Posterior cingulate gyrus (tissue), 11 donors: ENCODE measurements at regions not wholly inside any gene's neighbourhood (a gene's known extent, or its start where the extent isn't known, plus 50 kb on each side); places are given as distances from the start of the nearest gene placed in this dataset.
A peak's percentile ranks its signal among the peaks of the same experiment; 100 is the strongest.

Experiments
- DNase-seq, 10 donors: peaks; one replicate each; pipeline versions ENCODE4 v3.0.0 to v3.0.0-alpha.2; 2020 to 2021; ENCODE audit warnings: mixed read lengths in 3 of 10
- intact Hi-C: fragments of 100-400 bp; cut with DNase I; formaldehyde crosslinking; loops from one replicate; pipeline ENCODE4 v1.15.1; 2023

DNA sequence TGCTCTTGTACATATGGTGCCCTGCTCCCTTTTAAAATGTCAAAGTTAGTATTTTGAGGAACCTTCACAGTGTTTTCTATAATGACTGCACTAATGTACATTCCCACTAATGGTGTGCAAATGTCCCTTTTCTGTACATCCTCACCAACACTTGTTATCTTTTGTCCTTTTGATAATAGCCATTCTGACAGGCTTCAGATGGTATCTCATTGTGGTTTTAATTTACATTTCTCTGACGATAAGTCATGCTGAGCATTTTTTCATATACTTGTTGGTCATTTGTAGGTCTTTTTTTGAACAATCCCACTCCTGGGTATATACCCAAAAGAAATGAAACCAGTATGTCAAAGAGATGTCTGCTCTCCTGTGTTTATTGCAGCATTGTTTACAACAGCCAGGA, 268.3 kb downstream of the FBXO15 start:
- intact Hi-C loops = no loop called here

GRCh38 chr18:73869182-73869581, 278.5 kb downstream of the FBXO15 start:
- intact Hi-C loops = no loop called here

More for the DNA sequence above, 268.3 kb downstream of the FBXO15 start:
- no peak for DNase-seq

DNA sequence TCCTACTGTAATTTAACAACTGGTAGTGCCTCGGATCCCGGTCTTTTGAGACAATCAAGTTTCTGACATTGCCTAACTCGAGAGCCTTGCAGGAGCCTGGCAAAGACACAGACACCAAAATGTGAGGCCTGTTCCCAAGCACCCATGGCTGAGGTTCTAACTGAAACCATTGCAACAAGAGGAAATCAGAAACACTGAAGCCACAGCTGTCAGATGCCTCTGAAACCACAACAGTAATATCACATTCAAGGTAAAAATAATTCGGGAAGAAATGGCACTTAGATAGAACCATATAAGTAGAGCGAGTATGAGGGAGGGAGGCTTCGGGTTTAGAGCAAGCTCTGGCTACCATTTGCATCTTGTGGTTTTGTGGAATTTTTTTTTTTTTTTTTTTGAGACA, 285.9 kb downstream of the FBXO15 start:
- intact Hi-C loops = no loop called here
- no peak for DNase-seq

More at GRCh38 chr18:73869182-73869581, 278.5 kb downstream of the FBXO15 start:
- DNase-seq = no peak

DNA sequence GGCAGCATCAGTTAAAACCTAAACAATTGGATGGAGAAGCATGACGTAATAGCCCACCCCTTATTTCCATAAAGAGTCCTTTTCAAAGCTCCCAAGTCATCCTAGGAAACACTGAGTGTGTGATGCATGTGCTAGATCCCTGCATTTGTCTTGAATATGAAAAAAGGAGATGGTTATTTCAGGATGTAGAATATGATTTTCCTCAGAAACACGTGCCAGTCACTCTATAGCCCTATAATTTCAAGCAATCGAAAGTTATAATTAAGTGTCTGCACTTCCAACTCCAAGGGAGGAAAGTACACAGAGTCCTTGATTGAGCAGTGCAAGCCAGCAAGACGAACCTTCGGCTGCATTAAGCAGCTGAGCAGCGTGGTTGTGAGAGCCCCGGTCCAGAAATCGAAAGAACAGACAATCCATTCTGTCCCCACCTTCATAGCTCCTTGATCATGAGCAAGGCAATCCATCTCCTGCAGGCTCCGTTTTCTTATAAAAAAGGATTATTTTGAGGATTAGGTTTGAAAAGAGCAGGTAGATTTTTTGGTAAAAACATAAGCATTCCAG, 287.7 kb downstream of the FBXO15 start:
- intact Hi-C loops = no loop called here
- peak in 3 of 10 donors; percentile 18 to 76 (median 74) for DNase-seq

GRCh38 chr18:73852789-73853549, 294.7 kb downstream of the FBXO15 start:
- intact Hi-C loops = no loop called here
- DNase-seq = no peak

- no peak for DNase-seq
- intact Hi-C loops = no loop called here
Measured at GRCh38 chr18:73850782-73851181, 296.9 kb downstream of the FBXO15 start.

- DNase-seq = no peak
- intact Hi-C loops = loop anchor here (10.0 kb wide), 1 partner anchor 266 kb away; no protein-coding TSS in a partner anchor
Measured at GRCh38 chr18:73848656-73849055, 299.0 kb downstream of the FBXO15 start.

DNA sequence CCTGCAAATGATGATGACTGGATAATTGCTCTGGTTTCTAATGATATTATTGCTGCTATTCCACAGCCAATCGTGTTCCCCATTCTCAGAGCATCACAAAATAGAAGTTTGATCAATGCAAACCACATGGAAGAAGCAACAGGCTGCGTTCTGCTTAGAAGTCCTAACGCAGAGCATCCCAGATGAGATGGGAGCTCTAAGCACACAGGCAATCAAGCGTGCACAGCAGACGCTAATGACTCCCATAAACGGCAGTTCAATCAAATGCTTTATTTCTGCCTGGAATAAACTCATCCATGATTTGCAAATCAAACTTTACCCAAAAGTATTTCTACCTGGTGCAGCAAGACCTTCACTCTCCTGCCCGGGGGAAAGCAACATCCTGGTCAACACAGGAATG, 304.2 kb downstream of the FBXO15 start:
- intact Hi-C loops = loop anchor here (5.0 to 10.0 kb wide), 2 partner anchors 271 to 1076 kb away; no protein-coding TSS in a partner anchor
- peak in 1 of 10 donors; percentile 67 for DNase-seq

DNA sequence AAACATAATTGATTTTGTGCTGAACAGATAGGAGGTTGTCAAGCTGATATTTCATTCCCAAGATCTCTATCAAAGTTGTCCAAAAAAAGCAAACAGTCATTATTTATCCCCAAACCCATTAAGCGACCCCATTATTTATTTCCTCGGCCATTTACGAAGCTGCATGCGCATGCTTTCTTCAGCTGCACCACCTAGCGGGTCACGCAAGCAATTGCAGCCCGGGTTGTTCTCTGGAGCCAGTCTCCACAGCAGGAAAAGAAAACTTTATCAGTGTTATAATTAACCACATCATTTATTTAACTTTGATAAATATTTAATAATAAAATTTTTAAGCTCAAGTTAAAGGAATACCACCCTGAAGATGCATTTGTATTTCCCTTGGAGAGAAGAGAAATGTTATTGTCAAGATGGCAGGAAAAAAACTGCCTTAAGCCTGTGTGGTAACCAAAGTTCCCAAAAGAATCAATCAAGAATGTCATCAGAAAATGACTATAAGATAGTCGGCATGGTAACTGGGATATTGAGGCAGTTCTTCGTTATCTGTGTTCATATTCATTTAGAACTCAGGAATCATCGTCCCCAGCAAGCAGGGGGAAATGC, 304.7 kb downstream of the FBXO15 start:
- DNase-seq = peak; percentile 39 to 92 (median 62)
- intact Hi-C loops = loop anchor here (5.0 to 10.0 kb wide), 2 partner anchors 272 to 1076 kb away; no protein-coding TSS in a partner anchor

DNA sequence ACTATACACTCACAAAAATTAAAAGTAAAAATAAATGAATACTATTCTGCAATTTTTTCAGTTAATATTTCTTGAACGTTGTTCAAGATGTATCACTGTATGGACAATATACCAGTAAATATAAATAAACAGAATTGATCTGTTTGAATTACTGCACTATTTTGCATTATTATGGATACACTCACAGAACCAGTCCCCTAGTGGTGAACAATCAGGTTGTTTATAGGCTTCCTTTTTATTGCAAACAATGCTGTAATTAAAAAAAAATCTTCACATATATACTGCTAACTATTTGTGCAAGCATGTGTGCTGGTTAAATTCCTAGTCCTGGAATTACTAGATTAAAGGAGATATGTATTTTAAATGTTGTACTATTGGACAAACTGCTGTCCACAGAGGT, 306.0 kb downstream of the FBXO15 start:
- intact Hi-C loops = loop anchor here (5.0 to 10.0 kb wide), 2 partner anchors 273 to 1074 kb away; no protein-coding TSS in a partner anchor
- DNase-seq = no peak

DNA sequence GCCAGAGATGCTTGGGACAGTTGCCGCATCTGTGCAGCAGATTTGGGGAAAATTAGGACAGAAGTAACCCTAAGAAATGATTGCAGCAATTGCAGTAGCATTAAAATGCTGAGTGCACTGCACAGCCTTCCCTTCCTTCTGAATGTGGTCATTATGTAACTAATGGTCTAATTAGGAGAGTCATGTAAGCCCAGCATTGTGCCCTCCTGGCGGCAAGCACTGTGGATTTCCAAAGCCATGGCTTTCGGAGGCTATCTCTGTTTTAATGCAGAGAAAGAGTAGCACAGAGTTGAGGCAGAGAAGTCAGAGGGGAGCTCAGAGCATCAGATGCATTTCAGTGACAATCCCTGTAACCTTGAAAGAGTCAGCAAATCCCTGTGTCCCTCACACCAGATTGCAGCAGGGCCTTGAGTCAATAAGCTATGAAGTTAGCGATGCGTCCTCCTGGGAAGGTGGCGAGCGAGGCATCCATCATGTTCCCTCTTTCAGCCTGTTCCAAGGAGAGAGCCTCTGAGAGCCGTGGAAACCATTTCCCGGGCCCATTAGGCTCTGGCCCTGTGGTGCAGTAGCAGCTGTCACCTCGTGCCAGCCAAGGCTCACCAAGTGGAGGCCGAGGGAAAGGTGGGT, 307.2 kb downstream of the FBXO15 start:
- intact Hi-C loops = loop anchor here (5.0 to 10.0 kb wide), 2 partner anchors 274 to 1073 kb away; no protein-coding TSS in a partner anchor
- peak in 1 of 10 donors; percentile 77 for DNase-seq

DNA sequence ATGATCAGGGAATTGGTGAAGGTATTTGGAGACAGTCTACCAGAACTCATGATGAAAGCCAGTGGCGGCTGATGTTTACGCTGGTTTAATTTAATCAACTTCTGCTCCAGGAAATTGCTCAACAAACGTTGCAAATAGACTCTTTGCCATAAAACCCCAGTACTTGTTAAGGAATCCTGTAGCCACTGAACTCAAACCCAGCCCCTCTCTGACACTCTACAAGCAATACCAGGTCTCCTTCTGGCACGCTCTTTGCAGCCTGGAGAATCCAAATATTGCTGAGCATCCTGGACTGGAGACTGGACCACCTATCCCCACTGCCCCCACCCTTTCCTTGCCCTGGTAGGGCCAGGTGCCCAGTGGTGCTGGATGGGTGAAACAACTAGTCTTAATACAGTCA, 308.2 kb downstream of the FBXO15 start:
- intact Hi-C loops = no loop called here
- no peak for DNase-seq

DNA sequence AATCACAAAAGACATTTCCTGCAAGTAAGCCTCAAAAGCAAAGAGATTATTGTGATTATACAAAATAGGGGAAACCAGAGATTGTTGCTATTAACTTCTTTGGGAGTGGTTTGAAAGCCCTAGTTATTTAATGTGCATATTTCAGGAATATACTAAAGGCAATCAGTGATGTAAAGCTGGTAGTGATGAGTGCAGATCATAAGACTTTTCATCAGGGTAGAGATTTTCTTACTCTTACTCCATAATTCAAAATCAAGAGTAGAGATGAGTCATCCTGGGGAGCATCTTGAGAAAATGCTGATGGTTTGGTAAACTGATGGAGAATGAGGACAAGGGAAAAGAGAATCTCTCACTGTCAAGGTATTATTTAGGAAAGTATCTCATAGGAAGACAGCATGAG, 309.5 kb downstream of the FBXO15 start:
- no peak for DNase-seq
- intact Hi-C loops = no loop called here

- intact Hi-C loops = no loop called here
- no peak for DNase-seq
Measured at GRCh38 chr18:73835656-73836364, 311.8 kb downstream of the FBXO15 start.

GRCh38 chr18:73835039-73835438, 312.6 kb downstream of the FBXO15 start:
- no peak for DNase-seq
- intact Hi-C loops = no loop called here

DNA sequence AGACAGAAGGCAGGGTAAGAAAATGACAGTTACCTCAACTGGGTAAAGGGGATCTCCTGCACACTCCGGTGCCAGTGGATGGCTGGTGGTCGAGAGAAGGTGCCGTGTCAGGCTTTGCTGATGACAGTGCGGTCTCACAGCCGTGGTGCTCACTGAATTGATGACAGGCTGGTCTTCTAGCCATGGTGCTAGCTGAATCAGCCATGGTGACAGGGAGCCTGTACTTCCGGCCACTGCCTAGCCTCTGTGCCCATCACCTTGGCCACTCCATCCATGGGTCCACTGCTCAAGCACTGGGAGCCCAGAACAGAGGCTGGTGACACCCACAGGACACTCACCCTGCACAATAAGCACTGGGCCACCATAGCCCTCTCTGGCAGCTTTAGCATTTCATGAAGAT, 315.9 kb downstream of the FBXO15 start:
- no peak for DNase-seq
- intact Hi-C loops = no loop called here

- intact Hi-C loops = no loop called here
- DNase-seq = no peak
Measured at GRCh38 chr18:73829146-73829545, 318.5 kb downstream of the FBXO15 start.

- DNase-seq = no peak
- intact Hi-C loops = no loop called here
Measured at GRCh38 chr18:73827801-73828200, 319.8 kb downstream of the FBXO15 start.

DNA sequence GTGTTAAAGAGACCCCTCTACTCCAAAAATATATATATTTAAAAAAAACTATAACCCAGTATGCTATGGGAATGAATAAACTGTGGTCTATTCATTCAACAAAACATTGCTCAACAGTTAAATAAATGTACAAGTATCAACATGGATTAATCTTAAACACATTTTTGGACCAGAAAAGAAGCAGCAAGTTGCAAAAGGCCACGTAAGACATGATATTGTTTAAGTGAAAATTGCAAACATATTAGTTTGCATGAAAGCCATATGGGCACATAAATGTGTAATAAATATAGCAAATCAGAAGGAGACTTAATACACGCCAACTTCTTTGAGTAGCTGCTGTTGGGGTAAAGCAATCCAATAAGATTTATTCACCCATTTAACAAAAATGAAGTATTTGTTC, 321.5 kb downstream of the FBXO15 start:
- no peak for DNase-seq
- intact Hi-C loops = no loop called here

DNA sequence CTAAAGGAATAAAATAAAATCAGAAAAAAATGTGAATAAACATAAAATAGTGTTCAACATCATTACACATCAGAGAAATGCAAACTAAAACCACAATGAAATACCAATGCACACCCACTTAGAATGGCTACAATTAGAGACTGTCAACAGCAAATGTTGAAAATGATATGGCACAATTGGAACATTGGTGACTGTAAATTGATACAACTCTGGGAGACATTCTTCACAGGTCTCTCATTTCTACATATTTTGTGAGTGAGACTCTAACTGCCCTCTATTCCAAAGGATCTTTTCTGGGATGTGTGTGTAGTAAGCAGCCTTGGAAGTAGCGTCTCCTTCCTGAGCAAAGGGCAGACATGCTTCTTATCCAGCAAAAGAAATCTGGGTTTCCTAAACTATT, 323.0 kb downstream of the FBXO15 start:
- no peak for DNase-seq
- intact Hi-C loops = no loop called here
